ENCODE measurements at regions not wholly inside any gene's neighbourhood (a gene's known extent, or its start where the extent isn't known, plus 50 kb on each side); places are given as distances from the start of the nearest gene placed in this dataset.
"Not testable (repeated sequence)": the region's sequence is repeated elsewhere in the genome, so short reads cannot be mapped to it uniquely, and the experiment has no call there.

GRCh38 chrX:55161581-55161980 lies 58.6 kb upstream of the PAGE5 start:
- TSS peak; percentile 89 for BruUV-seq (replicated peaks)
- Histone ChIP-seq H3K79me2 (ENCODE audit: low read length) (no peaks in the 10 kb centered on the region), H3K9ac (ENCODE audit: low read length) (peak overlapping the region; percentile 88), H3K36me3 (ENCODE audit: low read depth, low read length) (no peaks in the 10 kb centered on the region), H3K4me2 (ENCODE audit: low read length) (peak overlapping the region; percentile 98), H3K27ac (ENCODE audit: low read length) (peak overlapping the region; percentile 87; the same call in 1 of the 2 replicates), H3K9me2 (replicated peaks; ENCODE audit: low read length) (no peaks in the 10 kb centered on the region), H4K20me1 (ENCODE audit: low read length) (no peaks in the 10 kb centered on the region), H2AFZ (ENCODE audit: low read length) (peak overlapping the region; percentile 98), H3K4me3 (ENCODE audit: low read length) (peak overlapping the region; percentile 94), H3K9me3 (ENCODE audit: low read length) (no peaks in the 10 kb centered on the region), H3F3A (ENCODE audit: low read length, unreplicated experiment) (no peaks in the 10 kb centered on the region), H3K4me1 (ENCODE audit: insufficient read depth, low read length) (peaks cover 11% of the 10 kb centered on the region; the same call in 1 of the 2 replicates), H3K27me3 (ENCODE audit: low read length) (no peaks in the 10 kb centered on the region)
- ChIA-PET POLR2A (ENCODE audit: unreplicated experiment) (no interaction called here), CTCF (interaction anchor here (0.5 to 0.6 kb wide), 2 partner anchors 21 to 590 kb away, joined by 3 to 6 read pairs; no protein-coding TSS in a partner anchor)
- TF ChIP-seq EZH2 (IDR thresholded peaks at IDR 0.05; ENCODE audit: low read length, unreplicated experiment) (no peak), CTCF (conservative IDR thresholded peaks at IDR 0.05; ENCODE audit: low read depth, low read length) (no peak), EZH2phosphoT487 (IDR thresholded peaks at IDR 0.05; ENCODE audit: borderline replicate concordance, low read length) (no peak)
- DNase-seq: no peak
- intact Hi-C loops (cut with micrococcal nuclease): no loop called here
- no peak for ATAC-seq

- H2AFZ ChIP-seq (ENCODE audit: low read length): no peak overlapping the region
- H3K9ac ChIP-seq (ENCODE audit: low read length): no peak overlapping the region
- intact Hi-C loops (cut with micrococcal nuclease): no loop called here
- no peak overlapping the region for H3K27ac ChIP-seq (ENCODE audit: low read length)
- ATAC-seq (no peak), DNase-seq (no peak)
- ChIA-PET POLR2A (ENCODE audit: unreplicated experiment) (no interaction called here), CTCF (no interaction called here)
- no peaks in the 10 kb centered on the region for H4K20me1 ChIP-seq (ENCODE audit: low read length)
- H3K9me3 ChIP-seq (ENCODE audit: low read length): no peaks in the 10 kb centered on the region
- H3K79me2 ChIP-seq (ENCODE audit: low read length): no peaks in the 10 kb centered on the region
- no peaks in the 10 kb centered on the region for H3K36me3 ChIP-seq (ENCODE audit: low read depth, low read length)
- TF ChIP-seq CTCF (conservative IDR thresholded peaks at IDR 0.05; ENCODE audit: low read depth, low read length) (no peak), EZH2 (IDR thresholded peaks at IDR 0.05; ENCODE audit: low read length, unreplicated experiment) (no peak), EZH2phosphoT487 (IDR thresholded peaks at IDR 0.05; ENCODE audit: borderline replicate concordance, low read length) (no peak)
- H3K4me3 ChIP-seq (ENCODE audit: low read length): no peak overlapping the region
- H3K4me1 ChIP-seq (ENCODE audit: insufficient read depth, low read length): peaks cover 11% of the 10 kb centered on the region; the same call in 1 of the 2 replicates
- H3K4me2 ChIP-seq (ENCODE audit: low read length): no peak overlapping the region
- no peaks in the 10 kb centered on the region for H3K9me2 ChIP-seq (replicated peaks; ENCODE audit: low read length)
- H3F3A ChIP-seq (ENCODE audit: low read length, unreplicated experiment): no peaks in the 10 kb centered on the region
- BruUV-seq (replicated peaks): no TSS peak
- no peaks in the 10 kb centered on the region for H3K27me3 ChIP-seq (ENCODE audit: low read length)
Measured at GRCh38 chrX:55163171-55163570, 57.0 kb upstream of the PAGE5 start.

GRCh38 chrX:55165026-55165425 lies 55.1 kb upstream of the PAGE5 start:
- H2AFZ ChIP-seq (ENCODE audit: low read length); H3K4me1 ChIP-seq (ENCODE audit: insufficient read depth, low read length); H4K20me1 ChIP-seq (ENCODE audit: low read length); BruUV-seq (replicated peaks); DNase-seq; ATAC-seq; H3K9me3 ChIP-seq (ENCODE audit: low read length); H3K9ac ChIP-seq (ENCODE audit: low read length); CTCF ChIA-PET; intact Hi-C loops (cut with micrococcal nuclease); POLR2A ChIA-PET (ENCODE audit: unreplicated experiment); H3F3A ChIP-seq (ENCODE audit: low read length, unreplicated experiment); H3K4me3 ChIP-seq (ENCODE audit: low read length); H3K27me3 ChIP-seq (ENCODE audit: low read length); H3K4me2 ChIP-seq (ENCODE audit: low read length); H3K36me3 ChIP-seq (ENCODE audit: low read depth, low read length); H3K79me2 ChIP-seq (ENCODE audit: low read length); H3K27ac ChIP-seq (ENCODE audit: low read length); H3K9me2 ChIP-seq (replicated peaks; ENCODE audit: low read length): not testable (repeated sequence)

All from PC-3 (cell line).